Ishikawa (cell line): ENCODE measurements at regions not wholly inside any gene's neighbourhood (a gene's known extent, or its start where the extent isn't known, plus 50 kb on each side); places are given as distances from the start of the nearest gene placed in this dataset.

Experiments
- CEBPB ChIP-seq: IDR thresholded peaks from 2 replicates; pipeline ENCODE4 v1.6.1; 2012
- CREB1 ChIP-seq: IDR thresholded peaks from 2 replicates; pipeline ENCODE4 v1.6.1; 2012; ENCODE audit warnings: low read depth
- EGR1 ChIP-seq: IDR thresholded peaks from 2 replicates; pipeline ENCODE4 v1.6.1; 2012
- EP300 ChIP-seq: IDR thresholded peaks from 2 replicates; pipeline ENCODE4 v1.6.1; 2012; ENCODE audit warnings: borderline replicate concordance
- FOXM1 ChIP-seq: IDR thresholded peaks from 2 replicates; pipeline ENCODE4 v1.6.1; 2012; ENCODE audit warnings: low read depth, borderline replicate concordance
- NFIC ChIP-seq: IDR thresholded peaks from 2 replicates; pipeline ENCODE4 v1.6.1; 2012
- RAD21 ChIP-seq: IDR thresholded peaks from 2 replicates; pipeline ENCODE4 v1.6.1; 2012; ENCODE audit warnings: low read depth
- REST ChIP-seq: IDR thresholded peaks from 2 replicates; pipeline ENCODE4 v1.6.1; 2012; ENCODE audit warnings: low read depth, mild to moderate bottlenecking
- TAF1 ChIP-seq: IDR thresholded peaks from 2 replicates; pipeline ENCODE4 v1.6.1; 2012; ENCODE audit warnings: low read depth, mild to moderate bottlenecking
- TCF12 ChIP-seq: IDR thresholded peaks from 2 replicates; pipeline ENCODE4 v1.6.1; 2012; ENCODE audit warnings: low read depth
- TEAD4 ChIP-seq: IDR thresholded peaks from 2 replicates; pipeline ENCODE4 v1.6.1; 2012
- YY1 ChIP-seq: IDR thresholded peaks from 2 replicates; pipeline ENCODE4 v1.6.1; 2012; ENCODE audit warnings: low read depth
- ZBTB7A ChIP-seq: IDR thresholded peaks from 2 replicates; pipeline ENCODE4 v1.6.1; 2012; ENCODE audit warnings: low read depth
- TF ChIP-seq, protein P1 (sequence below): IDR thresholded peaks from 2 replicates; pipeline ENCODE4 v1.6.1; 2012
- TF ChIP-seq, protein P2 (sequence below): IDR thresholded peaks from 2 replicates; pipeline ENCODE4 v1.6.1; 2012

- TF ChIP-seq REST (no peak), TCF12 (no peak), EGR1 (no peak), TAF1 (no peak), RAD21 (no peak), NFIC (no peak), ZBTB7A (no peak), CREB1 (no peak), CEBPB (no peak), YY1 (no peak), TEAD4 (no peak), FOXM1 (no peak), EP300 (no peak)
- TF ChIP-seq, protein P1, sequence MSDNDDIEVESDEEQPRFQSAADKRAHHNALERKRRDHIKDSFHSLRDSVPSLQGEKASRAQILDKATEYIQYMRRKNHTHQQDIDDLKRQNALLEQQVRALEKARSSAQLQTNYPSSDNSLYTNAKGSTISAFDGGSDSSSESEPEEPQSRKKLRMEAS, result no peak
- TF ChIP-seq, protein P2, sequence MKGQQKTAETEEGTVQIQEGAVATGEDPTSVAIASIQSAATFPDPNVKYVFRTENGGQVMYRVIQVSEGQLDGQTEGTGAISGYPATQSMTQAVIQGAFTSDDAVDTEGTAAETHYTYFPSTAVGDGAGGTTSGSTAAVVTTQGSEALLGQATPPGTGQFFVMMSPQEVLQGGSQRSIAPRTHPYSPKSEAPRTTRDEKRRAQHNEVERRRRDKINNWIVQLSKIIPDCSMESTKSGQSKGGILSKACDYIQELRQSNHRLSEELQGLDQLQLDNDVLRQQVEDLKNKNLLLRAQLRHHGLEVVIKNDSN, result no peak
Measured at GRCh38 chr1:84086189-84086588, 57.9 kb upstream of the PRKACB start.

- TF ChIP-seq EGR1 (no peak), TAF1 (no peak), REST (no peak), NFIC (no peak)
- TF ChIP-seq, protein P2, result no peak
Measured at GRCh38 chr1:84083307-84083706, 60.8 kb upstream of the PRKACB start.

- TF ChIP-seq CREB1, result no peak
- TF ChIP-seq ZBTB7A, result no peak
- TF ChIP-seq EP300, result no peak
- TF ChIP-seq FOXM1, result no peak
- no peak for TF ChIP-seq RAD21
- TF ChIP-seq YY1, result no peak
- TF ChIP-seq, protein P2, result no peak
- TF ChIP-seq TAF1, result no peak
- TF ChIP-seq TEAD4, result no peak
- no peak for TF ChIP-seq NFIC
- no peak for TF ChIP-seq REST
- TF ChIP-seq TCF12, result no peak
- TF ChIP-seq EGR1, result no peak
Measured at GRCh38 chr1:84078842-84079202, 65.2 kb upstream of the PRKACB start.

GRCh38 chr1:84078108-84078841 lies 65.8 kb upstream of the PRKACB start:
- TF ChIP-seq RAD21 (no peak; the same call in 1 of the 2 replicates), TAF1 (peak; percentile 35; the same call in 1 of the 2 replicates), EP300 (peak; percentile 54; the same call in 1 of the 2 replicates)
